ENCODE measurements at regions not wholly inside any gene's neighbourhood (a gene's known extent, or its start where the extent isn't known, plus 50 kb on each side); places are given as distances from the start of the nearest gene placed in this dataset.

- no peak for TF ChIP-seq CTCF (conservative IDR thresholded peaks at IDR 0.05)
- TF ChIP-seq EZH2 (IDR thresholded peaks at IDR 0.05; ENCODE audit: low read depth): no peak
- Histone ChIP-seq H3K79me2 (ENCODE audit: low read depth) (no peaks in the 10 kb centered on the region), H3F3A (ENCODE audit: insufficient read depth, low read depth) (peaks cover 9% of the 10 kb centered on the region; the same call in 1 of the 2 replicates), H3K4me1 (replicated peaks; ENCODE audit: insufficient read depth) (peaks cover 10% of the 10 kb centered on the region), H3K27me3 (ENCODE audit: insufficient read depth, low read depth) (peaks cover 14% of the 10 kb centered on the region), H3K9me2 (ENCODE audit: insufficient read depth) (no peaks in the 10 kb centered on the region), H3K9me3 (ENCODE audit: insufficient read depth, low read depth) (no peaks in the 10 kb centered on the region), H3K27ac (no peak overlapping the region), H2AFZ (no peak overlapping the region), H4K20me1 (ENCODE audit: insufficient read depth) (no peaks in the 10 kb centered on the region), H3K4me3 (no peak overlapping the region), H3K36me3 (ENCODE audit: low read depth) (no peaks in the 10 kb centered on the region), H3K4me2 (no peak overlapping the region)
- intact Hi-C loops (cut with micrococcal nuclease; ENCODE audit: unreplicated experiment): loop anchor here (5.0 kb wide), 1 partner anchor 119 kb away; no protein-coding TSS in a partner anchor
- BruUV-seq (replicated peaks): no TSS peak
- no peak for DNase-seq
- CTCF ChIA-PET: no interaction called here
- POLR2A ChIA-PET (ENCODE audit: unreplicated experiment): no interaction called here
These were observed 150.3 kb downstream of the RPLP1 start for GRCh38 chr15:69602921-69603320.

- Histone ChIP-seq H3K4me1 (replicated peaks; ENCODE audit: insufficient read depth) (peaks cover 10% of the 10 kb centered on the region), H3K36me3 (ENCODE audit: low read depth) (no peaks in the 10 kb centered on the region), H2AFZ (no peak overlapping the region), H3K79me2 (ENCODE audit: low read depth) (no peaks in the 10 kb centered on the region), H3K9me2 (ENCODE audit: insufficient read depth) (no peaks in the 10 kb centered on the region), H3K27ac (no peak overlapping the region), H3K9me3 (ENCODE audit: insufficient read depth, low read depth) (no peaks in the 10 kb centered on the region), H3K4me2 (0 out of 2 replicates have a peak overlapping the region, but pooled peaks have one; percentile 10), H4K20me1 (ENCODE audit: insufficient read depth) (no peaks in the 10 kb centered on the region), H3F3A (ENCODE audit: insufficient read depth, low read depth) (peaks cover 9% of the 10 kb centered on the region; the same call in 1 of the 2 replicates), H3K27me3 (ENCODE audit: insufficient read depth, low read depth) (peaks cover 10% of the 10 kb centered on the region), H3K4me3 (no peak overlapping the region)
- CTCF ChIA-PET: no interaction called here
- intact Hi-C loops (cut with micrococcal nuclease; ENCODE audit: unreplicated experiment): loop anchor here (2.0 to 5.0 kb wide), 2 partner anchors 119 to 495 kb away; no protein-coding TSS in a partner anchor
- no peak for DNase-seq
- no peak for TF ChIP-seq EZH2 (IDR thresholded peaks at IDR 0.05; ENCODE audit: low read depth)
- TF ChIP-seq CTCF (conservative IDR thresholded peaks at IDR 0.05): no peak
- no TSS peak for BruUV-seq (replicated peaks)
- POLR2A ChIA-PET (ENCODE audit: unreplicated experiment): interaction anchor here (0.7 kb wide), 1 partner anchor 113 kb away, joined by 3 read pairs; no protein-coding TSS in a partner anchor
These were observed 150.9 kb downstream of the RPLP1 start for GRCh38 chr15:69603369-69604071.

- Histone ChIP-seq H3F3A (ENCODE audit: insufficient read depth, low read depth) (peaks cover 9% of the 10 kb centered on the region; the same call in 1 of the 2 replicates), H3K4me1 (replicated peaks; ENCODE audit: insufficient read depth) (peaks cover 12% of the 10 kb centered on the region), H3K79me2 (ENCODE audit: low read depth) (no peaks in the 10 kb centered on the region), H3K27ac (no peak overlapping the region), H2AFZ (no peak overlapping the region), H3K9me2 (ENCODE audit: insufficient read depth) (no peaks in the 10 kb centered on the region), H3K27me3 (ENCODE audit: insufficient read depth, low read depth) (0 out of 2 replicates have a peak, but pooled peaks cover 6% of the 10 kb centered on the region), H4K20me1 (ENCODE audit: insufficient read depth) (no peaks in the 10 kb centered on the region), H3K9me3 (ENCODE audit: insufficient read depth, low read depth) (no peaks in the 10 kb centered on the region), H3K4me3 (no peak overlapping the region), H3K4me2 (no peak overlapping the region), H3K36me3 (ENCODE audit: low read depth) (no peaks in the 10 kb centered on the region)
- CTCF ChIA-PET: no interaction called here
- intact Hi-C loops (cut with micrococcal nuclease; ENCODE audit: unreplicated experiment): loop anchor here (2.0 to 5.0 kb wide), 2 partner anchors 118 to 495 kb away; no protein-coding TSS in a partner anchor
- no TSS peak for BruUV-seq (replicated peaks)
- POLR2A ChIA-PET (ENCODE audit: unreplicated experiment): interaction anchor here (0.7 kb wide), 1 partner anchor 113 kb away, joined by 3 read pairs; no protein-coding TSS in a partner anchor
- peak; percentile 44 to 84 for DNase-seq
- peak; percentile 68 for TF ChIP-seq CTCF (conservative IDR thresholded peaks at IDR 0.05)
- no peak for TF ChIP-seq EZH2 (IDR thresholded peaks at IDR 0.05; ENCODE audit: low read depth)
These were observed 151.4 kb downstream of the RPLP1 start for GRCh38 chr15:69604072-69604411.

Data from PC-9 (cell line).